H1 (cell line): ENCODE measurements at regions not wholly inside any gene's neighbourhood (a gene's known extent, or its start where the extent isn't known, plus 50 kb on each side); places are given as distances from the start of the nearest gene placed in this dataset.

Experiments
- CTCF ChIA-PET: fragments of 300-600 bp; sonication (Branson Sonifier 250); formaldehyde crosslinking; loops from one replicate; lab custom pipeline; 2021; ENCODE audit not compliant: partially characterized antibody; lab: Charles Lee
- POLR2A ChIA-PET: fragments of 300-600 bp; sonication (Branson Sonifier 250); formaldehyde crosslinking; loops from one replicate; lab custom pipeline; 2021; ENCODE audit warnings: inconsistent platforms; ENCODE audit not compliant: partially characterized antibody; lab: Charles Lee
- DNase-seq, 2 experiments: peaks; one replicate each; pipeline versions ENCODE4 v3.0.0 to v3.0.0-alpha.2; 2010 to 2022; ENCODE audit warnings: low spot score in 2 of 2, low read depth in 1 of 2, mixed read lengths in 1 of 2
- FAIRE-seq: peaks from 2 replicates; lab custom pipeline; 2011; peaks lifted over from hg19 to GRCh38; lab: Jason Lieb, UNC
- H2AFZ ChIP-seq: 2 replicates; pipeline ENCODE4 v1.8.1; 2012; ENCODE audit warnings: low read length, inconsistent platforms
- H2AK5ac ChIP-seq: 2 replicates; pipeline ENCODE4 v1.6.1; 2013; ENCODE audit warnings: low read depth, low read length
- H2BK120ac ChIP-seq: replicated peaks from 2 replicates; pipeline ENCODE3; 2013; ENCODE audit warnings: low read depth, low read length, inconsistent platforms
- H2BK12ac ChIP-seq: 2 replicates; pipeline ENCODE4 v1.6.1; 2013; ENCODE audit warnings: low read depth, low read length
- H2BK15ac ChIP-seq: 2 replicates; pipeline ENCODE4 v1.6.1; 2013; ENCODE audit warnings: low read length
- H2BK20ac ChIP-seq: 2 replicates; pipeline ENCODE4 v1.6.1; 2013; ENCODE audit warnings: low read length
- H2BK5ac ChIP-seq: 2 replicates; pipeline ENCODE4 v1.6.1; 2013; ENCODE audit warnings: low read depth, low read length
- H3K14ac ChIP-seq: 2 replicates; pipeline ENCODE4 v1.6.1; 2013; ENCODE audit warnings: inconsistent platforms; ENCODE audit not compliant: insufficient read length
- H3K18ac ChIP-seq: 2 replicates; pipeline ENCODE4 v1.6.1; 2013; ENCODE audit warnings: low read length; ENCODE audit errors: extremely low read depth
- H3K23ac ChIP-seq: 2 replicates; pipeline ENCODE4 v1.6.1; 2013; ENCODE audit warnings: inconsistent platforms; ENCODE audit not compliant: insufficient read length
- H3K23me2 ChIP-seq: 2 replicates; pipeline ENCODE4 v1.6.1; 2013; ENCODE audit warnings: low read depth, low read length
- H3K27ac ChIP-seq: 2 replicates; pipeline ENCODE4 v1.6.1; 2011; ENCODE audit warnings: low read depth, low read length, inconsistent platforms
- H3K27me3 ChIP-seq, 4 experiments: replicated peaks in 1 of 4; 1 replicate in 1 of 4; 2 replicates in 3 of 4; pipeline versions ENCODE4 v1.6.1 to v1.8.1; 2011 to 2013; ENCODE audit warnings: low read length in 3 of 4, mild to moderate bottlenecking in 3 of 4, inconsistent platforms in 2 of 4, mixed read lengths in 2 of 4, moderate library complexity in 1 of 4; ENCODE audit not compliant: control insufficient read depth in 3 of 4, insufficient read depth in 3 of 4; ENCODE audit errors: extremely low read depth in 1 of 4
- H3K36me3 ChIP-seq, 4 experiments: 2 replicates each; pipeline versions ENCODE4 v1.6.1 to v1.8.1; 2011 to 2013; ENCODE audit warnings: mild to moderate bottlenecking in 4 of 4, low read length in 3 of 4, moderate library complexity in 2 of 4, control low read depth in 1 of 4, inconsistent platforms in 1 of 4; ENCODE audit not compliant: insufficient read depth in 4 of 4, control insufficient read depth in 2 of 4
- H3K4ac ChIP-seq: replicated peaks from 2 replicates; pipeline ENCODE3; 2013; ENCODE audit warnings: low read length, low read depth, mixed read lengths, inconsistent platforms; ENCODE audit not compliant: insufficient read length
- H3K4me1 ChIP-seq, 4 experiments: replicated peaks in 1 of 4; 1 replicate in 1 of 4; 2 replicates in 3 of 4; pipeline versions ENCODE4 v1.6.1 to v1.8.1; 2011 to 2013; ENCODE audit warnings: low read length in 3 of 4, inconsistent platforms in 2 of 4, mixed read lengths in 1 of 4; ENCODE audit not compliant: insufficient read depth in 4 of 4, control insufficient read depth in 3 of 4
- H3K4me2 ChIP-seq, 2 experiments: 2 replicates each; pipeline versions ENCODE4 v1.6.1 to v1.8.1; 2011 to 2013; ENCODE audit warnings: low read depth in 2 of 2, low read length in 2 of 2, control low read depth in 1 of 2, inconsistent platforms in 1 of 2, mild to moderate bottlenecking in 1 of 2; ENCODE audit not compliant: insufficient read depth in 1 of 2
- H3K4me3 ChIP-seq, 4 experiments: fragments of 200-600, 300-600 bp in 1 of 4; sonication (generic), shearing (Covaris generic), sonication (Bioruptor Twin) in 1 of 4; 2 replicates each; pipeline versions ENCODE4 v1.5.1 to v1.8.1; 2011 to 2016; ENCODE audit warnings: low read length in 4 of 4, low read depth in 3 of 4, control low read depth in 2 of 4, inconsistent platforms in 2 of 4, mild to moderate bottlenecking in 2 of 4, mixed read lengths in 1 of 4, moderate library complexity in 1 of 4; ENCODE audit not compliant: insufficient read depth in 2 of 4; ENCODE audit errors: extremely low read depth in 1 of 4
- H3K56ac ChIP-seq: replicated peaks from 2 replicates; pipeline ENCODE3; 2013; ENCODE audit warnings: low read depth, mild to moderate bottlenecking, mixed read lengths, low read length, inconsistent platforms; ENCODE audit not compliant: insufficient read length
- H3K79me1 ChIP-seq: 2 replicates; pipeline ENCODE4 v1.6.1; 2013; ENCODE audit warnings: low read depth, low read length, control low read depth
- H3K79me2 ChIP-seq, 2 experiments: 2 replicates each; pipeline versions ENCODE4 v1.6.1 to v1.8.1; 2012 to 2013; ENCODE audit warnings: low read length in 2 of 2, mild to moderate bottlenecking in 2 of 2, inconsistent platforms in 1 of 2; ENCODE audit not compliant: insufficient read depth in 2 of 2, control insufficient read depth in 1 of 2
- H3K9ac ChIP-seq, 4 experiments: replicated peaks in 1 of 4; 1 replicate in 1 of 4; 2 replicates in 3 of 4; pipeline versions ENCODE4 v1.6.1 to v1.8.1; 2011 to 2013; ENCODE audit warnings: low read depth in 3 of 4, low read length in 3 of 4, control low read depth in 2 of 4, mild to moderate bottlenecking in 2 of 4, moderate library complexity in 2 of 4, inconsistent platforms in 1 of 4; ENCODE audit errors: extremely low read depth in 1 of 4
- H3K9me3 ChIP-seq, 2 experiments: 2 replicates each; pipeline versions ENCODE4 v1.6.1 to v1.8.1; 2012 to 2013; ENCODE audit warnings: mild to moderate bottlenecking in 2 of 2, moderate library complexity in 2 of 2, control low read depth in 1 of 2, inconsistent platforms in 1 of 2, low read depth in 1 of 2, low read length in 1 of 2, mixed read lengths in 1 of 2; ENCODE audit not compliant: insufficient read depth in 2 of 2
- H4K20me1 ChIP-seq, 2 experiments: replicated peaks in 1 of 2; 2 replicates each; pipeline versions ENCODE3 to v1.8.1; 2011 to 2013; ENCODE audit warnings: inconsistent platforms in 2 of 2, low read length in 2 of 2, mild to moderate bottlenecking in 1 of 2; ENCODE audit not compliant: insufficient read depth in 2 of 2, control insufficient read depth in 1 of 2
- H4K5ac ChIP-seq: 2 replicates; pipeline ENCODE4 v1.6.1; 2013; ENCODE audit warnings: low read length, low read depth, mixed read lengths, inconsistent platforms; ENCODE audit not compliant: insufficient read length
- H4K8ac ChIP-seq: 2 replicates; pipeline ENCODE4 v1.8.0; 2013; ENCODE audit warnings: mild to moderate bottlenecking, moderate library complexity, low read length, inconsistent platforms; ENCODE audit not compliant: insufficient read depth; ENCODE audit errors: extremely low read depth
- H4K91ac ChIP-seq: replicated peaks from 2 replicates; pipeline ENCODE3; 2013; ENCODE audit warnings: low read length, mixed read lengths, inconsistent platforms; ENCODE audit not compliant: insufficient read length
- CBX5 ChIP-seq: fragments of 300-800, 300-1000 bp; sonication (generic); IDR thresholded peaks from 2 replicates; pipeline ENCODE4 v1.7.1; 2016; ENCODE audit warnings: antibody characterized with exemption, low read length, low read depth
- CEBPB ChIP-seq: IDR thresholded peaks from 2 replicates; pipeline ENCODE4 v1.6.1; 2012; ENCODE audit warnings: low read depth, low read length
- CHD2 ChIP-seq: IDR thresholded peaks from 2 replicates; pipeline ENCODE4 v1.6.1; 2012; ENCODE audit warnings: low read length, improper control_type of control experiment
- CREB1 ChIP-seq: IDR thresholded peaks from 2 replicates; pipeline ENCODE4 v1.6.1; 2012; ENCODE audit warnings: inconsistent platforms
- FOSL1 ChIP-seq: IDR thresholded peaks from 2 replicates; pipeline ENCODE4 v1.6.1; 2011; ENCODE audit warnings: mild to moderate bottlenecking, low read depth, low read length, moderate library complexity; ENCODE audit not compliant: insufficient read depth
- GABPA ChIP-seq: IDR thresholded peaks from 2 replicates; pipeline ENCODE4 v1.6.1; 2011; ENCODE audit warnings: mild to moderate bottlenecking, low read length, moderate library complexity, borderline replicate concordance; ENCODE audit not compliant: insufficient read depth
- HDAC6 ChIP-seq: IDR thresholded peaks from one replicate; pipeline ENCODE4 v1.7.1; 2012; ENCODE audit warnings: low read depth, mild to moderate bottlenecking, inconsistent platforms, low read length, moderate library complexity
- NRF1 ChIP-seq: IDR thresholded peaks from 2 replicates; pipeline ENCODE4 v1.6.1; 2011; ENCODE audit warnings: mild to moderate bottlenecking, low read depth, low read length, improper control_type of control experiment
- POLR2A ChIP-seq, 2 experiments: IDR thresholded peaks; 1 replicate in 1 of 2; 2 replicates in 1 of 2; pipeline ENCODE4 v1.6.1; 2011; ENCODE audit warnings: low read depth in 2 of 2, low read length in 2 of 2, mild to moderate bottlenecking in 2 of 2; ENCODE audit errors: control extremely low read depth in 1 of 2
- POU5F1 ChIP-seq: IDR thresholded peaks from 2 replicates; pipeline ENCODE4 v1.6.1; 2011; ENCODE audit warnings: low read depth, mild to moderate bottlenecking, low read length, moderate library complexity
- SRF ChIP-seq: IDR thresholded peaks from 2 replicates; pipeline ENCODE4 v1.6.1; 2011; ENCODE audit warnings: mild to moderate bottlenecking, low read depth, low read length, moderate library complexity
- SUZ12 ChIP-seq: fragments of 200-600 bp; sonication (generic); IDR thresholded peaks from 2 replicates; pipeline ENCODE4 v1.6.1; 2012; ENCODE audit warnings: mild to moderate bottlenecking, inconsistent platforms, low read length, moderate library complexity, mixed read lengths
- ZNF274 ChIP-seq: IDR thresholded peaks from 2 replicates; pipeline ENCODE4 v1.7.0; 2012; ENCODE audit warnings: low read length, borderline replicate concordance; ENCODE audit errors: extremely low read depth
- WGBS, 2 experiments: shearing (Covaris generic) in 1 of 2; methylation state at CpG; one replicate each; pipeline versions ENCODE4 v1.1.6 to v1.1.7; 2013 to 2015; ENCODE audit warnings: low lambda C conversion rate in 2 of 2, mixed read lengths in 2 of 2, inconsistent platforms in 1 of 2, low coverage in 1 of 2, missing lambda C conversion rate in 1 of 2; ENCODE audit not compliant: insufficient replicate concordance in 2 of 2, insufficient coverage in 1 of 2, insufficient read length in 1 of 2; ENCODE audit errors: extremely low coverage in 1 of 2, missing lambda C conversion rate in 1 of 2; 5-methylcytosine and 5-hydroxymethylcytosine counted together

DNA sequence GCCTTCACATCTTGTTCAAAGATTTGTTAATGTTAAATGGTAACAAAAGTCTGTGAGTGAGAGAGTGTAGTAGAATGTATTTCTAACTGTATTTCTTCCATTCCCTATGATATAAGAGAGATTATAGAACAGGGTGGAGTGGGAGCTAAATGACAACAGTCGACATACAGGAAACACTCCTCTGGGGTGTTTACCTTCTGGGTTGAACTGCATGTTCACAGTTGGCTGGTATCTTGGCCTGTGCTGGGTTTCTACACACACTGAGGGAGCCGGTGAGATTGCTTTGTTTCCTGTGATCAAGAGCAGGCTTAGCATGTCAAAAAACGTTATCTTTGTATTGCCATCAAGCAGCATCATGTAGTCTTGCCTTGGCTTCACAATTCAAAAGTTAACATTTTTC, 274.3 kb upstream of the FAR2 start:
- no peak overlapping the region for H2AK5ac ChIP-seq
- no peak overlapping the region for H2BK5ac ChIP-seq
- H3K4me2 ChIP-seq, result no peak overlapping the region
- H3K9me3 ChIP-seq, result no peaks in the 10 kb centered on the region
- H2AFZ ChIP-seq, result no peak overlapping the region
- no peak for FAIRE-seq
- no peaks in the 10 kb centered on the region for H4K20me1 ChIP-seq
- H3K23ac ChIP-seq, result no peak overlapping the region
- no peak overlapping the region for H3K4ac ChIP-seq
- H4K91ac ChIP-seq, result no peak overlapping the region
- no peak overlapping the region for H2BK15ac ChIP-seq
- ChIA-PET POLR2A (no interaction called here), CTCF (interaction anchor here (1.0 kb wide), 1 partner anchor 141 kb away, joined by 3 read pairs; no protein-coding TSS in a partner anchor)
- no peak overlapping the region for H2BK12ac ChIP-seq
- H3K27ac ChIP-seq, result no peak overlapping the region
- H3K27me3 ChIP-seq, result no peaks in the 10 kb centered on the region
- H3K36me3 ChIP-seq, result no peaks in the 10 kb centered on the region
- H3K79me2 ChIP-seq, result no peaks in the 10 kb centered on the region
- H3K56ac ChIP-seq, result no peak overlapping the region
- no peak overlapping the region for H2BK120ac ChIP-seq
- no peak for DNase-seq
- H3K23me2 ChIP-seq, result no peaks in the 10 kb centered on the region
- no peak overlapping the region for H3K18ac ChIP-seq
- no peak overlapping the region for H2BK20ac ChIP-seq
- no peak overlapping the region for H3K9ac ChIP-seq
- no peaks in the 10 kb centered on the region; a peak in 1 of 7 replicates for H3K4me1 ChIP-seq
- TF ChIP-seq POU5F1, result no peak
- TF ChIP-seq GABPA, result no peak
- TF ChIP-seq CHD2, result no peak
- TF ChIP-seq HDAC6, result no peak
- TF ChIP-seq CREB1, result no peak
- no peak for TF ChIP-seq POLR2A (IDR thresholded peaks at IDR 0.05; ENCODE audit: control extremely low read depth in 1 of 2, low read depth in 2 of 2, low read length in 2 of 2)
- no peak for TF ChIP-seq SUZ12
- no peak for TF ChIP-seq ZNF274
- TF ChIP-seq FOSL1, result no peak
- no peak for TF ChIP-seq CEBPB
- TF ChIP-seq NRF1, result no peak
- no peak for TF ChIP-seq SRF
- no peak for TF ChIP-seq CBX5
- no peak overlapping the region for H3K4me3 ChIP-seq
- no peak overlapping the region for H4K8ac ChIP-seq
- no peak overlapping the region for H4K5ac ChIP-seq
- 91% methylated on average over 3 of the region's 3 CpGs; no CpG with 5 or more reads in 1 of the 2 experiments for WGBS, 2 experiments
- no peak overlapping the region for H3K14ac ChIP-seq
- H3K79me1 ChIP-seq, result no peaks in the 10 kb centered on the region
